Inflammatory macrophage treated with lipopolysaccharide for 4 hours (primary cell): ENCODE measurements at regions not wholly inside any gene's neighbourhood (a gene's known extent, or its start where the extent isn't known, plus 50 kb on each side); places are given as distances from the start of the nearest gene placed in this dataset.

Source experiments
- DNase-seq: peaks from one replicate; pipeline ENCODE4 v3.0.0-alpha.2; 2020

DNA sequence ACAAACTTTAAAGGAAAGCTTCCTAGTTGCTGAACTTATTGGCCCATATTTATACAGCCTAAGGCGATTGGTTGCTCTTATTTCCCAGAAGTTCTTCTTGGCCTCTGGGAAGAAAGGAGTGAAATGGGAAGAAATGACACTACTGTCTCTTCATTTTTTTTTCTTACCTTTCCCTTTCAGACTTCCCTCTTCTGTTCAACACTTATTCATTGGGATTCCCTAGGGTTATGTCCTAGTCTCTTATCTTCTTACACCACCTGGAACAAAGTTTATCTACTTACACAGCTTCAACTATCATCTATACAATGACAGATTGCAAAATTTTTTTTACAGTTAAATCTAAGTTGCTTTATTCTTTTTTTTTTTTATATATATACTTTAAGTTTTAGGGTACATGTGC, 68.0 kb downstream of the SNX12 start:
- DNase-seq: no peak

DNA sequence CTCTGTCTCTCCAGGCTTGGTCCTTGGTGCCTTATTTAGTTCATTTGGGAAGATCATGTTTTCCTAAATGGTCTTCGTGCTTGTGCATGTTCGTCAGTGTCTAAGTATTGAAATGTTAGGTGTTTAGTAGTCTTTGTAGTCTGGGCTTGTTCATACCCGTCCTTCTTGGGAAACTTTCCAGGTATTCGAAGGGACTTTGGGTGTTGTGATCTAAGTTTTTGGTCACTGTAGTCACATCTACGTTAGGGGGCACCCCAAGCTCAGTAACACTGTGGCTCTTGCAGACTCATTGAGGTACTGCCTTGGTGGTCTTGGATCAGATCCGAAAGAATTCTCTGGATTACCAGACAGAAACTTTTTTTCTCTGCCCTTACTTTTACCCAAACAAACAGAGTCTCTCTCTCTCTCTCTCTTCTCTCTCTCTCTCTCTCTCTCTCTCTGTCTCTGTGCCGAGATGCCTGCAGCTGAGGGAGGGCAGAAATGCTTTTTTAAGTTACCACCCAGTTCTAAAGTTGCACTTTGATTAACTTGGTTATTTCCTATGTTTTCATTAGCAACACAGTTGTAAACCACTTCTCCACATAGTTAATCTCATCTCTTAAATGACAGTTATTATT, 67.6 kb upstream of the SLC7A3 start:
- DNase-seq: peak; percentile 17

DNA sequence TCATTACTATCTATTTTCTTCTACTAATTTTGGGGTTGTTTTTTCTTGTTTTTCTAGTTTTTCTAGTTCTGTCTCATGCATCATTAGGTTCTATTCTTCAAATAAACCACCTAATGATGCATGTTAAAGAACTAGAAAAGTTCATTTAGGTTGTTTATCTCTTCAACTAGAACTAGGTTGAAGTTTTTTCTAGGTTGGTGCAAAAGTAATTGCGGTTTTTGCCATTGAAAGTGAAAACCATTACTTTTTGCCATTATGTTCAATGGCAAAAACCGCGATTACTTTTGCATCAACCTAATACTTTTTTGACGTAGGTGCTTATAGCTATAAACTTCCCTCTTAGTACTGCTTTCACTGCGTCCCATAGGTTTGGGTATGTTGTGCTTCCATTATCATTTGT, 64.4 kb upstream of the SLC7A3 start:
- no peak for DNase-seq

DNA sequence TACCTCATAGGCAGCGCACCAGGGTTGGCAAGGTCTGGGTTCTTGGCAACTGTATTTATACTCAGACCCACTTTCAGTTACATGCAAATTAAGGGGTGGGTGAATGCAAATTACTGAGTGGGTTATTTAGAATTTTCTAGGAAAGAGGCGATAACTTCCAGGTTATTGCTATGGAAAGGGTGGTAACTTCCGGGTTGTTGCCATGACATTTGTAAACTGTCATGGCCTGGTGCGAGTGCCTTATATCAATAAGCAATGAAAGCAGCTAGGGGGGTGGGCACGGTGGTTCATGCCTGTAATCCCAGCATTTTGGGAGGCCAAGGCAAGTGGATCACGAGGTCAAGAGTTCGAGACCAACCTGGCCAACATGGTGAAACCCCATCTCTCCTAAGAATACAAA, 57.5 kb upstream of the SLC7A3 start:
- no peak for DNase-seq
